B cell (primary cell): ENCODE measurements at regions not wholly inside any gene's neighbourhood (a gene's known extent, or its start where the extent isn't known, plus 50 kb on each side); places are given as distances from the start of the nearest gene placed in this dataset.

Source experiments
- EZH2 ChIP-seq: IDR thresholded peaks from 2 replicates; pipeline ENCODE4 v1.6.1; 2012; ENCODE audit warnings: borderline replicate concordance, low read depth, mild to moderate bottlenecking, moderate library complexity, low read length; ENCODE audit not compliant: insufficient read depth, poor library complexity, severe bottlenecking
- TF ChIP-seq, protein P1 (sequence below): fragments of 200-600 bp; IDR thresholded peaks from one replicate; pipeline ENCODE4 v1.8.0; 2022; ENCODE audit warnings: antibody characterized with exemption, mild to moderate bottlenecking

DNA sequence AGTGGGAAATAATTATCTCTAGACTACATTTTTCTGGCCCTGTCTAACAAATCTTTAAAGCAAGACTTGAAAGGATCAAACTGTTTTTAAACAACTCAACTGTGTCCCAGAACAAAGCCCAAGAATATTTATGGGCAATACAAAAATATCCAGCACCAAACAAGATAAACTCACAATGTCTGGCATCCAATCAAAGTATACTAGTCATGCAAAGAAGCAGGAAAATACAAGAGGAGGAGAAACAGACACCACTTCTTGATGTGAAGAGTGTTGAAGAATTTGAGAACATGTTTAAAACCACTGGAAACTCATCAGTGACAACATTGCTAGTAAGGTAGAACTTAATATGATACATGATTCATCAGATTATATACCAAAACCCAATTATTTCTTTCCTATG is 66.1 kb upstream of the CDC42EP3 start:
- TF ChIP-seq, protein P1, sequence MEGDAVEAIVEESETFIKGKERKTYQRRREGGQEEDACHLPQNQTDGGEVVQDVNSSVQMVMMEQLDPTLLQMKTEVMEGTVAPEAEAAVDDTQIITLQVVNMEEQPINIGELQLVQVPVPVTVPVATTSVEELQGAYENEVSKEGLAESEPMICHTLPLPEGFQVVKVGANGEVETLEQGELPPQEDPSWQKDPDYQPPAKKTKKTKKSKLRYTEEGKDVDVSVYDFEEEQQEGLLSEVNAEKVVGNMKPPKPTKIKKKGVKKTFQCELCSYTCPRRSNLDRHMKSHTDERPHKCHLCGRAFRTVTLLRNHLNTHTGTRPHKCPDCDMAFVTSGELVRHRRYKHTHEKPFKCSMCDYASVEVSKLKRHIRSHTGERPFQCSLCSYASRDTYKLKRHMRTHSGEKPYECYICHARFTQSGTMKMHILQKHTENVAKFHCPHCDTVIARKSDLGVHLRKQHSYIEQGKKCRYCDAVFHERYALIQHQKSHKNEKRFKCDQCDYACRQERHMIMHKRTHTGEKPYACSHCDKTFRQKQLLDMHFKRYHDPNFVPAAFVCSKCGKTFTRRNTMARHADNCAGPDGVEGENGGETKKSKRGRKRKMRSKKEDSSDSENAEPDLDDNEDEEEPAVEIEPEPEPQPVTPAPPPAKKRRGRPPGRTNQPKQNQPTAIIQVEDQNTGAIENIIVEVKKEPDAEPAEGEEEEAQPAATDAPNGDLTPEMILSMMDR = no peak
- no peak for TF ChIP-seq EZH2
